NCI-H187 (cell line): ENCODE measurements at regions not wholly inside any gene's neighbourhood (a gene's known extent, or its start where the extent isn't known, plus 50 kb on each side); places are given as distances from the start of the nearest gene placed in this dataset.
"Not testable (repeated sequence)": the region's sequence is repeated elsewhere in the genome, so short reads cannot be mapped to it uniquely, and the experiment has no call there.

Experiments
- DNase-seq, 2 experiments: peaks; one replicate each; lab custom pipeline; 2025; lab: John Stamatoyannopoulos, UW

- DNase-seq: no peak
Measured at GRCh38 chr6:125431971-125432370, 130.2 kb upstream of the HDDC2 start.

DNA sequence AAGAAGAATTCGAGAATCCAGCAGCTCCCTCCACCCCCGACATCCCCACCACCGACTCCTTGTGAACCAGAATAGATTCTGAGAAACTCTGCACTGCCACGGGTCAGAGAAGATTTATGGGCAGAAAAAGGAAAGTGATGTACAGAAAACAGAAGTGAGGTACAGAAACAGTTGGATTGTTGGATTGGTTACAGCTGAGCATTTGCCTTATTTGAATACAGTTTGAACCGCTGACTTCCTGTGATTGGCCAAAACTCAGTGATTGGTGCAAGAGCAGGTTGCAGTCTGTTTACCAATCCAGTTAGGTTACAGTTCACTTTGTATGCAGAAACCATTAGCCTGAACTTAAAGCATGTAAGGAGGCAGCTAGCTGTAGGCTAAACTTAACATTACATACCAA is 131.2 kb upstream of the HDDC2 start:
- DNase-seq: no peak

DNA sequence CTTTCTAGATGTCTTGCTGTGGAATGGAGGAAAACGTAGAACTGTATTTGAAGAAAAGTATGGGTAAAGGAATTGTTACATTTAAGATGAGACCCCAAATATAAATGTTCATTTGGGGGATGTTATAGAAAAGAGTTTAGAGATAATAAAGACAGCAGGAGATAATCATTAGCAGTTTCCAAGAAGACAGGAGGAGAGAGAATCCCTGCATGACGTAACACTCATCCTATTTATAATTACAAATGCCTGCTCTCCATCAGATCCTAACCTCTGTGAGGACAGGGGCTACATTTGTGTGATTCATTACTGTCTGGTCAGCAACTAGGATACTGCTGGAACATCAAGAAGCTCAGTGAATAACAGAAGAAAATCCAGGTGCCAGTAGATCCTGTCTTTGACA is 133.0 kb upstream of the HDDC2 start:
- DNase-seq: no peak

GRCh38 chr6:125439512-125439911 is 137.7 kb upstream of the HDDC2 start:
- no peak for DNase-seq

DNA sequence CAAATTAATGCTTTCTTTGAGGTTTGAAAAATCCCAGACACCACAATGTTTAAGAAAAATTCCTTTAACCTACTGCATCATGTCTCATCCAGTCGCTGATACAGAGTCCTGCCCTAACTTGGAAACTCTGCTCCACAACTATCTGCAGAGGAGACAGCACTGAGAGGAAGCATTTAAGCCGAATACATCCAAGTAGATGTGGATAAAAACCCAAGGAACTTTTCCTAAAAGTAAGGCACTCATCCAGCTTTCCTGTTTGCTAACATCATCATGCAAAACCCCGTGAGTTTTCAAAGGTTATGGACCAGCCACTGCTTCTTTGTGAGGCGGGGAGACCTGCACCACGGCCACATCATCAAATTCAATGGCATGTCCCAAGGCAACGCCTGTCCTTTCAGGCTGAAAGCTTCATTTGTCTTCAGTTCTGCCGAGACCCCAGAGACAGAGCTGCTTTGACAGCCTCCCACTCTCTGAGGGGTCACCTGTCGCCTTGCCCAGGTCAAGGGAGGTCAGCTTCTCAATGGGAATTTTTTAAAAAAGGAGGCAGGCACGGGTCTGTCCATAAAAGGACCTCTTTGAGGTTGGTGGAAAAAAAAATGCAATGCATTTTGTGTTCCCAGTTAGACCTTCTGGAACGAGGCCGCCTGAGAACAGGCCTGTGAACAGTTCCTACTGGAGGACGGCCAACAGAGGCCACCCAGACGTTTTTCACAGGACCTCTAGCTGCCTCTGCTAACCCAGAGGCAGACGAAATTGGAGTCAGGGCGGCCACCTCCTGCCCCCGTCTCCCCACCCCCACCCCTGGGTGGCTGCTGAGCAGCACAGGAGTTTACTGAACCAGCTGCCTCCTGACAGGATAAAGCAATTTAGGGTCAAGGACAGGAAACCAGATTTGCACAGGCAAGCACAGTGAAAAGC is 142.5 kb upstream of the HDDC2 start:
- no peak for DNase-seq

DNA sequence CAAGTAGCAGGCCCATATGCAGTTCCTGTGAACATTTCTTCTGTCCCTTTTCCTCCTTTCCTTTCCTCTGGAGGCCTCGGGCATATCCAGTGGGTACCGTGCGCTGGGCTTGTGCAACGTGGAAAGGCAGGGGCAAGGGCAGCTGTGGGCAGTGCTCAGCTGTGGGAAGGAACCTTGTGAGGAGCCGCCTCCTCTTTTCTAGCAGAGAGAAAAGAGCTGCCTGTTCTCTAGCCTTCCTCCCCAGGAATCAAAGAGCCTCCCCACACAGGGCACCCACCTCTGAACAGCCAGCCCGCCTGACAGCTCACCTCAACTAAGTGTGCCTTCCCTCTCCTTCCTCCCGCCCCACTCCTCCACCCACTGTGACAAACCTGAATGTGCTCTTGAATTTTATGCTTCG is 143.3 kb upstream of the HDDC2 start:
- DNase-seq: no peak

DNA sequence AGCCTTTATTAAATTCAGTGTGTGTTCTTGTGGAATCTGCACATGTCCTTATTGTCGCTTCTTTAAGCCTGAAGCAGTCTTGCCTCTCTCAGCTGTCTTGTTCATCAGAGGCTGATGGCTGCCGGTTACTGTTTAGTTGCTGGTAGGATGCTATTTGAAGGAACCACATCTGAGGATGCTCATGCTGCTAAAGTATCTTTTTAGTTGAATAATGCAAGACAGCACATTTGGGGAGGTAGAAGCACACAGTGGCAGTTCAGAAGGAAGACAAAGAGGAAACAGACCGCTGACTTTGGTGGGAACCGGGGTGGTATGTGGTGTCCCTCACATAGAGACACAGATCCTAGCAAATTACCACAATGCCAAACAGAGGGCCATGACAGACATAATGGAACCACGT is 144.2 kb upstream of the HDDC2 start:
- no peak for DNase-seq

DNA sequence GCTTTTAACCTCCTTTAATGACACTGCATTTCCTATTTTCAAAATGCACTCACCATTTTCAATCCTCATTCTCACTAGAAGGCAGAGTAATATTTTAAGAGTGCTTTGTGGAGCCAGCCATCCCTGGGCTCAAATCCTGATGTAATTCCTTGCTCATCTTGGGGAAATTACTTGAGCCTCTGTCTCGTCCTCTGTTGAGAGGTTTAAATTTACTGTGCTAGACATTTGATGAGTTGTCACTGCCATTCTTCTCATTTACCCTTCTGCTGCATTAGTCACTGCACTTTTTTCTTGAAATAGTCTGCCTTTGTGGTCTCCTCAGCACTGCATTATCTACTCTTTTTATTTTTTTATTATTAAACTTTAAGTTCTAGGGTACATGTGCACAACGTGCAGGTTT is 150.0 kb upstream of the HDDC2 start:
- DNase-seq: no peak

GRCh38 chr6:125453516-125453915 is 151.7 kb upstream of the HDDC2 start:
- no peak for DNase-seq

GRCh38 chr6:125454351-125454750 is 152.6 kb upstream of the HDDC2 start:
- no peak for DNase-seq

GRCh38 chr6:125458493-125458892 is 156.7 kb upstream of the HDDC2 start:
- DNase-seq: not testable (repeated sequence)

DNA sequence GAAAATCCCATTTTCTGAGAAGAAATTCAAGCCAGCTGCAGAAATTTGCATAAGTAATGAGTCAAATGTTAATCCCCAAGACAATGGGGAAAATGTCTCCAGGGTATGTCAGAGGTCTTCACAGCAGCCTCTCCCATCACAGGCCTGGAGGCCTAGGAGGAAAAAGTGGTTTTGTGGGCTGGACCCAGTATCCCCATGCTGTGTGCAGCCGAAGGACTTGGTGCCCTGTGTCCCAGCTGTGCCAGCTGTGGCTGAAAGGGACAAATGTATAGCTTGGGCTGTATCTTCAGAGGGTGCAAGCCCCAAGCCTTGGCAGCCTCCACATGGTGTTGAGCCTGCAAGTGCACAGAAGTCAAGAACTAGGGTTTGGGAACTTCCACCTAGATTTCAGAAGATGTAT is 163.6 kb upstream of the HDDC2 start:
- not testable (repeated sequence) for DNase-seq

DNA sequence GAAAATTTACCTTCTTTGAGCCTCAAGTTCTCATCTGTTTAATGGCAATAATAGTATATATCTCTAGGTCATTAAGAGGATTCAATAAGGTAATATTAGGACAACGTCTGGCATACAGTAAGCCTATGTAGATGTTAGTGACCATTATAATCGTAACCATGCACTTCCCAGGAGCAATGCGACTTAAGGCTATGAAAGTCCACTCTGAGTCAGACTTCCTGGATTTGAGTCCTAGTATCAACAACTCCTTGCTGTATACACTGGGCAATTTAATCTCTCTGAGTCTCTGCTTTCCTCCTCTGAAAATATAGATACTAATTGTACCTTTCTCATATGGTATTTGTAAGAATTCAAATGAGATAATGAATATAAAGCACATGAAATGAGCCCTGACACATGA is 168.1 kb upstream of the HDDC2 start:
- no peak for DNase-seq

- no peak for DNase-seq
Measured at GRCh38 chr6:125471667-125472066, 169.9 kb upstream of the HDDC2 start.

DNA sequence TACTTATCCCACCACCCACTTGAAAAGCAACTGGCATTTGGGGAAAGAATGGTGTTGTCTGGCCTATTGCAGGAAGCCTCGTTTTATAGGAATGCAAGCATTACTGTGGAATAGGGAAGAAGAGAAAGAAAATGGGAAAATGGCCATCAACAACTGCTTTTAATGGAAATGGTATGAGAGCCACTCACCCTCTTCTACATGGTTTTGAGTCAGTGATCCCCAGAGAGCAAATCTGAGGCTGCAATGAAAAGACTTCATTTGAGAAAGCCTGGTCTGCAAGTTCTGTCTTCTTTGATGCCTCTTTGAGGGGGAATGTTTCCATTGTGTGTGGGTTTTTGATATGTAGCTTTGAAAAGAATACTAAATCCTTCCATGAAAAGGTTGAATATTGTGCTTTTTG is 172.3 kb upstream of the HDDC2 start:
- no peak for DNase-seq

GRCh38 chr6:125477156-125477555 is 175.4 kb upstream of the HDDC2 start:
- DNase-seq: no peak

DNA sequence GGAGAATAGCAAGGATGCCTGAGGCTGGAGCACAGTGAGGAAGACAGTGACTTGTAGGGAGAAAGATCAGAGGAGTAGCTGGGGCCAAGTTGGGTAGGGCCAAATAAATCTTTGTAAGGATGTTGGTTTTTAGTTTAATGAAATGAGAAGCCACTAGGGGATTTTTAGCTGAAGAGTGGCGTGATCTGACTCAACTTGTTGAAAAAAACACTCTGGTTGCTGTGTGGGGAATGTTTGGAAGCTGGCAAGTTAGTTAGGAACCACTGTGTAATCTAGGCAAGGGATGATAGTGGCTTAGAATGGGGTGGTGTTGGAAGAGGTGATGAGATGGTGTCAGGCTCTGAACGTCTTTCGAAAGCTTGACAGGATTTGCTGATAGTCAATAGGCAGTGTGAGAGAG is 176.1 kb upstream of the HDDC2 start:
- no peak for DNase-seq

GRCh38 chr6:125480146-125480545 is 178.4 kb upstream of the HDDC2 start:
- no peak for DNase-seq

DNA sequence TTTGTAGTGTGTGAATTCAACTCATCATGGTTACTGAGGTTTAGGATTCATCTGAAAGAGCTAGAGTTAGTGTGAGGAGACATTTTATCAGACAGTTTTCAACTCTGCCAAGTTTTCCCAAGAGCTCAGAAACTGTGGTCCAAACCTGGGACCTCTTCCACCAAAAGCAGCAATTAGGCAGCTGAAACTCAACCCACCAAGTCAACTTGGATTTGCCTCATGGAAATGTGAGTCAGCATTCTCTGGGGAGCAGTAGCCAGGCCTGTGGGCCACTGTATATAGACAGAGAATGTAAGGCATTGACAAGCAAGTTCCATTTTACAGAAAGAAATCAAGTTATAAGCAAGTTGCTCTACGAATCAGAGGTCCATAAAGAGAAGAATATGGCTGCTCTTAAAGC is 178.8 kb upstream of the HDDC2 start:
- no peak for DNase-seq

- no peak for DNase-seq
Measured at GRCh38 chr6:125481056-125481455, 179.3 kb upstream of the HDDC2 start.

GRCh38 chr6:125485757-125486156 is 184.0 kb upstream of the HDDC2 start:
- no peak for DNase-seq

DNA sequence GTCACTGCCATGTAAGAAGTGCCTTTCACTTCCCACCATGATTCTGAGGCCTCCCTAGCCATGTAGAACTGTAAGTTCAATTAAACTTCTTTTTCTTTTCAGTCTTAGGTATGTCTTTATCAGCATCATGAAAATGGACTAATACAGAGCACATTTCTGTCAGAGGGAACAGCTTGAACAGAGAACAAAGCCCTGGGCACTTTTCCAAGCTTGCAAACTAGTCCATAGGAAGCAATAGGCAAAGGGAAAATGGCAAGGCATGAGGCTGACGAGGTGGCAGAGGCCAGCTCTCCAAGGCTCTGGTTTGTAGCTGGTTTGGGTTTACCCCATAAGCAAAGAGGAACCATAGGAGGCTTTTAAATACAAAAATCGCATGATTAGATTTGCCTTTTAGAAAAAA is 185.1 kb upstream of the HDDC2 start:
- DNase-seq: no peak

GRCh38 chr6:125489579-125490285 is 188.0 kb upstream of the HDDC2 start:
- DNase-seq: no peak
